H1 (cell line): ENCODE measurements at regions not wholly inside any gene's neighbourhood (a gene's known extent, or its start where the extent isn't known, plus 50 kb on each side); places are given as distances from the start of the nearest gene placed in this dataset.

Experiments used
- CTCF ChIA-PET: fragments of 300-600 bp; sonication (Branson Sonifier 250); formaldehyde crosslinking; loops from one replicate; lab custom pipeline; 2021; ENCODE audit not compliant: partially characterized antibody; lab: Charles Lee
- POLR2A ChIA-PET: fragments of 300-600 bp; sonication (Branson Sonifier 250); formaldehyde crosslinking; loops from one replicate; lab custom pipeline; 2021; ENCODE audit warnings: inconsistent platforms; ENCODE audit not compliant: partially characterized antibody; lab: Charles Lee
- DNase-seq, 2 experiments: peaks; one replicate each; pipeline versions ENCODE4 v3.0.0 to v3.0.0-alpha.2; 2010 to 2022; ENCODE audit warnings: low spot score in 2 of 2, low read depth in 1 of 2, mixed read lengths in 1 of 2
- FAIRE-seq: peaks from 2 replicates; lab custom pipeline; 2011; peaks lifted over from hg19 to GRCh38; lab: Jason Lieb, UNC
- H2AFZ ChIP-seq: 2 replicates; pipeline ENCODE4 v1.8.1; 2012; ENCODE audit warnings: low read length, inconsistent platforms
- H2AK5ac ChIP-seq: 2 replicates; pipeline ENCODE4 v1.6.1; 2013; ENCODE audit warnings: low read depth, low read length
- H2BK120ac ChIP-seq: replicated peaks from 2 replicates; pipeline ENCODE3; 2013; ENCODE audit warnings: low read depth, low read length, inconsistent platforms
- H2BK12ac ChIP-seq: 2 replicates; pipeline ENCODE4 v1.6.1; 2013; ENCODE audit warnings: low read depth, low read length
- H2BK15ac ChIP-seq: 2 replicates; pipeline ENCODE4 v1.6.1; 2013; ENCODE audit warnings: low read length
- H2BK20ac ChIP-seq: 2 replicates; pipeline ENCODE4 v1.6.1; 2013; ENCODE audit warnings: low read length
- H2BK5ac ChIP-seq: 2 replicates; pipeline ENCODE4 v1.6.1; 2013; ENCODE audit warnings: low read depth, low read length
- H3K14ac ChIP-seq: 2 replicates; pipeline ENCODE4 v1.6.1; 2013; ENCODE audit warnings: inconsistent platforms; ENCODE audit not compliant: insufficient read length
- H3K18ac ChIP-seq: 2 replicates; pipeline ENCODE4 v1.6.1; 2013; ENCODE audit warnings: low read length; ENCODE audit errors: extremely low read depth
- H3K23ac ChIP-seq: 2 replicates; pipeline ENCODE4 v1.6.1; 2013; ENCODE audit warnings: inconsistent platforms; ENCODE audit not compliant: insufficient read length
- H3K23me2 ChIP-seq: 2 replicates; pipeline ENCODE4 v1.6.1; 2013; ENCODE audit warnings: low read depth, low read length
- H3K27ac ChIP-seq: 2 replicates; pipeline ENCODE4 v1.6.1; 2011; ENCODE audit warnings: low read depth, low read length, inconsistent platforms
- H3K27me3 ChIP-seq, 4 experiments: replicated peaks in 1 of 4; 1 replicate in 1 of 4; 2 replicates in 3 of 4; pipeline versions ENCODE4 v1.6.1 to v1.8.1; 2011 to 2013; ENCODE audit warnings: low read length in 3 of 4, mild to moderate bottlenecking in 3 of 4, inconsistent platforms in 2 of 4, mixed read lengths in 2 of 4, moderate library complexity in 1 of 4; ENCODE audit not compliant: control insufficient read depth in 3 of 4, insufficient read depth in 3 of 4; ENCODE audit errors: extremely low read depth in 1 of 4
- H3K36me3 ChIP-seq, 4 experiments: 2 replicates each; pipeline versions ENCODE4 v1.6.1 to v1.8.1; 2011 to 2013; ENCODE audit warnings: mild to moderate bottlenecking in 4 of 4, low read length in 3 of 4, moderate library complexity in 2 of 4, control low read depth in 1 of 4, inconsistent platforms in 1 of 4; ENCODE audit not compliant: insufficient read depth in 4 of 4, control insufficient read depth in 2 of 4
- H3K4ac ChIP-seq: replicated peaks from 2 replicates; pipeline ENCODE3; 2013; ENCODE audit warnings: low read length, low read depth, mixed read lengths, inconsistent platforms; ENCODE audit not compliant: insufficient read length
- H3K4me1 ChIP-seq, 4 experiments: replicated peaks in 1 of 4; 1 replicate in 1 of 4; 2 replicates in 3 of 4; pipeline versions ENCODE4 v1.6.1 to v1.8.1; 2011 to 2013; ENCODE audit warnings: low read length in 3 of 4, inconsistent platforms in 2 of 4, mixed read lengths in 1 of 4; ENCODE audit not compliant: insufficient read depth in 4 of 4, control insufficient read depth in 3 of 4
- H3K4me2 ChIP-seq, 2 experiments: 2 replicates each; pipeline versions ENCODE4 v1.6.1 to v1.8.1; 2011 to 2013; ENCODE audit warnings: low read depth in 2 of 2, low read length in 2 of 2, control low read depth in 1 of 2, inconsistent platforms in 1 of 2, mild to moderate bottlenecking in 1 of 2; ENCODE audit not compliant: insufficient read depth in 1 of 2
- H3K4me3 ChIP-seq, 4 experiments: fragments of 200-600, 300-600 bp in 1 of 4; sonication (generic), shearing (Covaris generic), sonication (Bioruptor Twin) in 1 of 4; 2 replicates each; pipeline versions ENCODE4 v1.5.1 to v1.8.1; 2011 to 2016; ENCODE audit warnings: low read length in 4 of 4, low read depth in 3 of 4, control low read depth in 2 of 4, inconsistent platforms in 2 of 4, mild to moderate bottlenecking in 2 of 4, mixed read lengths in 1 of 4, moderate library complexity in 1 of 4; ENCODE audit not compliant: insufficient read depth in 2 of 4; ENCODE audit errors: extremely low read depth in 1 of 4
- H3K56ac ChIP-seq: replicated peaks from 2 replicates; pipeline ENCODE3; 2013; ENCODE audit warnings: low read depth, mild to moderate bottlenecking, mixed read lengths, low read length, inconsistent platforms; ENCODE audit not compliant: insufficient read length
- H3K79me1 ChIP-seq: 2 replicates; pipeline ENCODE4 v1.6.1; 2013; ENCODE audit warnings: low read depth, low read length, control low read depth
- H3K79me2 ChIP-seq, 2 experiments: 2 replicates each; pipeline versions ENCODE4 v1.6.1 to v1.8.1; 2012 to 2013; ENCODE audit warnings: low read length in 2 of 2, mild to moderate bottlenecking in 2 of 2, inconsistent platforms in 1 of 2; ENCODE audit not compliant: insufficient read depth in 2 of 2, control insufficient read depth in 1 of 2
- H3K9ac ChIP-seq, 4 experiments: replicated peaks in 1 of 4; 1 replicate in 1 of 4; 2 replicates in 3 of 4; pipeline versions ENCODE4 v1.6.1 to v1.8.1; 2011 to 2013; ENCODE audit warnings: low read depth in 3 of 4, low read length in 3 of 4, control low read depth in 2 of 4, mild to moderate bottlenecking in 2 of 4, moderate library complexity in 2 of 4, inconsistent platforms in 1 of 4; ENCODE audit errors: extremely low read depth in 1 of 4
- H3K9me3 ChIP-seq, 2 experiments: 2 replicates each; pipeline versions ENCODE4 v1.6.1 to v1.8.1; 2012 to 2013; ENCODE audit warnings: mild to moderate bottlenecking in 2 of 2, moderate library complexity in 2 of 2, control low read depth in 1 of 2, inconsistent platforms in 1 of 2, low read depth in 1 of 2, low read length in 1 of 2, mixed read lengths in 1 of 2; ENCODE audit not compliant: insufficient read depth in 2 of 2
- H4K20me1 ChIP-seq, 2 experiments: replicated peaks in 1 of 2; 2 replicates each; pipeline versions ENCODE3 to v1.8.1; 2011 to 2013; ENCODE audit warnings: inconsistent platforms in 2 of 2, low read length in 2 of 2, mild to moderate bottlenecking in 1 of 2; ENCODE audit not compliant: insufficient read depth in 2 of 2, control insufficient read depth in 1 of 2
- H4K5ac ChIP-seq: 2 replicates; pipeline ENCODE4 v1.6.1; 2013; ENCODE audit warnings: low read length, low read depth, mixed read lengths, inconsistent platforms; ENCODE audit not compliant: insufficient read length
- H4K8ac ChIP-seq: 2 replicates; pipeline ENCODE4 v1.8.0; 2013; ENCODE audit warnings: mild to moderate bottlenecking, moderate library complexity, low read length, inconsistent platforms; ENCODE audit not compliant: insufficient read depth; ENCODE audit errors: extremely low read depth
- H4K91ac ChIP-seq: replicated peaks from 2 replicates; pipeline ENCODE3; 2013; ENCODE audit warnings: low read length, mixed read lengths, inconsistent platforms; ENCODE audit not compliant: insufficient read length
- BACH1 ChIP-seq: IDR thresholded peaks from 2 replicates; pipeline ENCODE4 v1.6.1; 2012; ENCODE audit warnings: low read length, improper control_type of control experiment
- WGBS, 2 experiments: shearing (Covaris generic) in 1 of 2; methylation state at CpG; one replicate each; pipeline versions ENCODE4 v1.1.6 to v1.1.7; 2013 to 2015; ENCODE audit warnings: low lambda C conversion rate in 2 of 2, mixed read lengths in 2 of 2, inconsistent platforms in 1 of 2, low coverage in 1 of 2, missing lambda C conversion rate in 1 of 2; ENCODE audit not compliant: insufficient replicate concordance in 2 of 2, insufficient coverage in 1 of 2, insufficient read length in 1 of 2; ENCODE audit errors: extremely low coverage in 1 of 2, missing lambda C conversion rate in 1 of 2; 5-methylcytosine and 5-hydroxymethylcytosine counted together

DNA sequence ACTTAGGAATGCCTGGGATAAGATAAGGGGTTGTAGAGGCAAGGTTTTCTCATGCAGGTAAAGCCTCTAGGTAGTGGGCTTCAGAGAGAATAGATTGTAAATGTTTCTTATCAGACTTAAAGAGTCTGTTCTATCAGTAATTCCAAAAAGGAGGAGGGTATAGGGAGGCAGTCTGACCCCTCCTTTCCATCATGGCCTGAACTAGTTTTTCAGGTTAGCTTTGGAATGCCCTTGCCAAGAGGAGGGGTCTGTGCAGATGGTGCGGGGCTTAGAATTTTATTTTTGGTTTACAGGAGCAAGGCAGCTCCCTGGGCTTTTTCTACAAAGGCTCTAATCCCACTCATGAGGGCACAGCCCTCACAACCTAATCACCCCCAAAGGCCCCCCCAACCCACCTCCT, 135.0 kb downstream of the B3GNT2 start:
- H2BK120ac ChIP-seq = no peak overlapping the region
- no peak overlapping the region for H2BK5ac ChIP-seq
- H2AFZ ChIP-seq = no peak overlapping the region
- no peak overlapping the region for H3K4me2 ChIP-seq
- H4K20me1 ChIP-seq = no peaks in the 10 kb centered on the region
- no peak overlapping the region for H3K9ac ChIP-seq
- no peak for TF ChIP-seq BACH1
- H3K79me2 ChIP-seq = no peaks in the 10 kb centered on the region
- H4K5ac ChIP-seq = no peak overlapping the region
- peaks cover 0 to 8% of the 10 kb centered on the region in 2 experiments; a peak in 1 of 4 replicates for H3K9me3 ChIP-seq
- no peak overlapping the region for H3K4me3 ChIP-seq
- H2BK20ac ChIP-seq = no peak overlapping the region
- H3K14ac ChIP-seq = no peak overlapping the region
- H3K4me1 ChIP-seq = peaks cover 6 to 19% (median 7%) of the 10 kb centered on the region in 4 experiments; a peak in 6 of 7 replicates
- DNase-seq (no peak), FAIRE-seq (no peak)
- ChIA-PET POLR2A (interaction anchor here (0.7 to 0.8 kb wide), 2 partner anchors 24 to 80 kb away, joined by 3 to 4 read pairs; no protein-coding TSS in a partner anchor), CTCF (interaction anchor here (1.2 kb wide), 1 partner anchor 64 kb away, joined by 3 read pairs; no protein-coding TSS in a partner anchor)
- no peak overlapping the region for H3K56ac ChIP-seq
- H4K8ac ChIP-seq = no peak overlapping the region
- no peak overlapping the region for H3K4ac ChIP-seq
- H3K27ac ChIP-seq = no peak overlapping the region
- 95% methylated on average over 1 of the region's 1 CpG; no CpG with 5 or more reads in 1 of the 2 experiments for WGBS, 2 experiments
- H2AK5ac ChIP-seq = no peak overlapping the region
- no peak overlapping the region for H3K23ac ChIP-seq
- no peaks in the 10 kb centered on the region for H3K36me3 ChIP-seq
- H2BK15ac ChIP-seq = no peak overlapping the region
- H3K18ac ChIP-seq = no peak overlapping the region
- no peaks in the 10 kb centered on the region for H3K79me1 ChIP-seq
- H2BK12ac ChIP-seq = no peak overlapping the region
- no peaks in the 10 kb centered on the region for H3K27me3 ChIP-seq
- no peaks in the 10 kb centered on the region for H3K23me2 ChIP-seq
- H4K91ac ChIP-seq = no peak overlapping the region
